GM21528 (cell line): ENCODE measurements at regions not wholly inside any gene's neighbourhood (a gene's known extent, or its start where the extent isn't known, plus 50 kb on each side); places are given as distances from the start of the nearest gene placed in this dataset.

Experiments
- ATAC-seq: cut with Tn5 transposase; IDR thresholded peaks from one replicate; pipeline ENCODE4 v1.9.1; 2021; ENCODE audit warnings: mild to moderate bottlenecking, moderate library complexity; ENCODE audit not compliant: unreplicated experiment, low FRiP score

DNA sequence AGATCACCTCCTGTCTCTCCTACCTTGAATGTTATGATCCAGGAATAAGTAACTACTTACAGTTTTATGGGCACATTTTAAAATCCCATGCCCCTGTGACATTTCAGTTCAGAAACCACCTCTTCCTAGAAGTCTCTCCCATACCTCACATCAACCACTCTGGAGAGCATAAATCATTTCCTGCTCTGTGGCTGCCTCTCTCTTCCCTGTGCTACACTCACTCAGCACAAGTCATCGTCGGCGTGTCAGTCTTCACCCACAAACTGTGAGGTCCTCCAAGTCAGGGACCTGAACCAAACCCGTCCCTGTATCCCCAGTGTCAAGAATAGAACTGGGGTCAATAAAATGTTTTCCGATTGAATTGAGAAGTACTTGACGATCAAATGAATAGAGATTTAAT lies 863.3 kb downstream of the BCL11B start:
- ATAC-seq: no peak

DNA sequence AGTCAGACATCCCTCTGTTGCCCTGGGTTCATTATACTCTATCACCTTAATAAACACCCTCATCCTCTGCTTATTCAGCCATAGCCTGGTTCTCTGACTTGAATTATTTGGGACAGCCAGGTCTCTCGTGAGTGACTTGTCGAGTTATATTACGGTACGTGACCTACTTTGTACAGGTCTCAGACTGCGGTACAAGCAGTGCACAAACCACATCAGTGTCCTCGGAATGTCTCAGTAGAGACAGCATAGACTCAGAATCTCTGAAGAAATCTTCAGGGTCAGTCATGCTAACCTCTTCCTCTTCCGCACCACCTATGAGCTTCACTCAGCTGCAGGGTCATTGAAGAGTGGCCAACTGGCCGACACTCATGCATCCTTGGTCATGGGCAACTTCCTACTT lies 860.8 kb downstream of the BCL11B start:
- ATAC-seq: no peak

DNA sequence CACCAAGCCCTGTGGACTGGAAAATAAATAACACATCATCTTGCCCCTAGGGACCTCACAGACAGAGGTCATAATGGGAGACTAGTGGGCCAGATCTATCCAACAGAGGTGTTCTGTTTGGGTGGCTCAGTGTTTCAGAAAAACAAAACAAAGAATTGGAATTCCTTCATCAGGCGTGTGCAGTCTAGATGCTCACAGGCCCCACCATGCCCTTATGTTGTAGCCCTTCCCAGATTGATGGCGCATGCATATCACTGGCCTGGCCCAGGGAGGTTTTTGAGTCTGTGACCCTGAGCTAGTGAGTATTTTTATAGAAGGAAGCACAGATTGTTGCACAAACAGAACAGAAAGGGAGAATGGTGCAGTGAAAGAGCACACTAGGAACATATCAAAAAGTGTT lies 859.6 kb downstream of the BCL11B start:
- ATAC-seq: no peak

DNA sequence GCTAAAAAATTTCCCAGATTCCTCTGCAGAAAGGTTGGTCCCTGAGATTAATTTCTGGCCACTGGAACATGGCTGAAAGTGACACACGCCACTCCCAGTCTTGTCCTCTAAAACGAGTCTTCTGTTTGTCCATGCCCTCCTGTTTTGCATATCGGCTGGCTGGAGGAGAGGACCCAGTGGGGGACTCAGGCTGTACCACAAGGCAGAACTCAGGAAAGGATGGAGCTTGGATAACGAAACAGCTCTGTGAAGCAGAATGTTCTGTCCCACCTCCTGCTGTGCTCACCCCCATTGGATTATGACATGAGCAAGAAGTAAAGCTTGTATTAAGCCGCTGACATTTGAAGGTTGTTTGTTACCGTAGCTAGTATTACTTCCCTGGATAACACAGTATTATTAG lies 856.2 kb downstream of the BCL11B start:
- ATAC-seq: no peak

DNA sequence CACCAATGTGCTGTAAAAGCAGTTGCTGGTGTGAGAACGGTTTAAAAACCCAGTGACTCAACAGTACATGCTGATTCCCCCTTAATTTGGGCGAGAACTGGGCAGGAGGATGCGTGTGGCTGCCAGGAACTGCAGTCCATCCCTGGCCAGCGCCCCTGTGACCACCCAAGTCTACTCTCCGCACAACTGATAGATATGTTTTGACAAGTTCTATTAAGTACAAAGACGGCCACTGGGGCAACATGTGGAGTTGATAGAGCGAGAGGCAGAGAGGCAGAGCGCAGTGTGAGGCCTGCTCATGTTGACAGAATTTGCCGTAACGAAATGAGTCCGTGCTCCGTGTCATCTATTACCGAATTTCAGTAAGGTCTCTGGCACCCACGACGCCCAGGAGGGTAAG lies 855.0 kb downstream of the BCL11B start:
- ATAC-seq: no peak

DNA sequence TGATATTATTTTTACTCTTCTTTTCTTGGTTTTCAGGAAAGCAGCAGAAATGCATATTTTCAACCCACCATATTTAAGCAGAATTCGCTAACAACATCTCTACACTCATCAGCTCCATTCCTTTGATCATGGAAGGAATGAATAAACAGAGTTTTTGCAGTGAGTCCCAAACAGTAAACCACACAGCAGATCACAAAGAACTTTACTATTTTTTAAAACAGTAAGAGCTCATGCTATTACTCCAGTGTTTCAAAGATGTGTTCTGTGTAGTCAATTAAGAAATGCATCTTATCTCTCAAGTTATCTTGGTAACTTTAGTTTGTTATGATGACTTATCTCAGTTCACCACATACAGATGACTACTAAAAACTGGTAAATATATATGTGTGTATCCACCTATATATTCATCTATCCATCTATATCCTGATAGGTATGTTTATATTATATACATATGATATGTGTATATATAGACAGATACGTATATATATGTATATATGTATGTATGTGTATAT lies 843.5 kb downstream of the BCL11B start:
- no peak for ATAC-seq

DNA sequence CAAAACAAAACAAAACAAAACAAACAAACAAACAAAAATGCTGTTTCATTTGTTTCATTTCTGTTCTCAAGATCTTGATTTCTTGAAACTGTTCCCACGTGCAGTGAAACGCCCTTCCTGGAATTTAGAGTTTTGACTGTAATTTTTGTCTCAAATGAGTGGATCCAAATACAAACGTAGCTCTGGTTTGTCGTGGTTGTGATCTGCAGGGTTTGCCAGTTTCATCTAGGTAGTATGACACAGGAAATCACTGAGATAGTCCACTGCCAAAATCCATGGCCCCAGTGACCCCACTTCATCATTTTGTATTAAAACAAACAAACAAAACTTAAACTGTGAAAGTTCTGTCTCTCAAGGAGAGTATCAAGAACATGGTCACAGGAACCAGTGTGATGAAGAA lies 838.6 kb downstream of the BCL11B start:
- no peak for ATAC-seq

DNA sequence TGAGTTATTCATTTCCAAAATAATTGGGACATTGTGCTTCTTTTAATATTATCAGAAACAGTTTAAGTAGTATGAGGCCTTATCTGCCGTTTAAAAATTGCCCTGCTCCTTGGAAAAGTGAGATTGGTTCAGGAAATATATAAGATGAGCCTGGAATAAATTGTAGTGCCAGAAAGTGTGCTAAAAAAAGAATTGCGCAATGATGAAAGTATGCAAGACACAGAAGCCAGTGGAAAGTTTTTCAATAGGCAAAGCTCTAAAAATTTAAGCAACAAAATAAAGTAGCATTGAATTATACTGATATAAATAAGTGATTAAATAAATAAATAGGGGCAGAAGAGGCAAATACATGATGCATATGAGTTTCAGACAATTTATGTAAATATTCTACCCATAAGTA lies 834.9 kb downstream of the BCL11B start:
- no peak for ATAC-seq

DNA sequence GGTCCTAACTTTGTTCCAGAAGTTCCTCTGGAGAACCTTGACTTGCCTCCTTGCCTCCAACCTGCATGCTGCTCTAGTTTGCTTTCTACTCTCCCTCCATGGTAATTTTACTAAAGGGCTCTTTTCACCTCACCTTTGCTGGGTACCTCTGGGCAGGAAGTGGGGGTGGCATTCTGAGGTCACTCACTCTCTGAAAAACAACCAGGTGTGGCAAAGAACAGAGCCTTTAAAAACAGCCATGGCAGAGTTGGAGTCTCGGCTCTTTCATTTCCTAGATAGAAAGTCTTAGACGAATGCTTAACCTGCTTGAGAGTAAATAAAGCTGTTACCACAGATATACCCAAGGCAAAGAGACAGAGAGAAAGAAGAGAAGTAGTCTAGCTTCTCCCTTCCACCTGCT lies 827.9 kb downstream of the BCL11B start:
- ATAC-seq: no peak

DNA sequence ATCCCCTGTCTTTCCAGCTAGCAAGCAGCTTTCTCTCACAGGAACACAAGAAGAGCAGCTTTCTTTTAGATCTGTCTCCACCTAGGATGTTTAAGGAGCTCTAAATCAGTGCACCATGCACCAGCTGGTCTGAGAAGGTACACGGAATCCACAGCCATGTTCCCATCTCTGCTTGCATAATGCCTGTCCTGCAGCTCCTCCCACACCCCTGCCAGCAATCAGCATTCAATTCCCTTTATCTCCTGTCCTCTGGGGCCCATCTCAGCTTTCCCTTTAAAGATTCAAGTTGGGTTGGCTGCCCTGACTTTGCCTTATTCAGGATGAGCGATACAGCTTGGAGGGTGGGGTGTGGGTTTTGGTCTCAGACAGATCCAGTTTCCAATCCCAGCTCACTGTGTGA lies 826.3 kb downstream of the BCL11B start:
- ATAC-seq: no peak

DNA sequence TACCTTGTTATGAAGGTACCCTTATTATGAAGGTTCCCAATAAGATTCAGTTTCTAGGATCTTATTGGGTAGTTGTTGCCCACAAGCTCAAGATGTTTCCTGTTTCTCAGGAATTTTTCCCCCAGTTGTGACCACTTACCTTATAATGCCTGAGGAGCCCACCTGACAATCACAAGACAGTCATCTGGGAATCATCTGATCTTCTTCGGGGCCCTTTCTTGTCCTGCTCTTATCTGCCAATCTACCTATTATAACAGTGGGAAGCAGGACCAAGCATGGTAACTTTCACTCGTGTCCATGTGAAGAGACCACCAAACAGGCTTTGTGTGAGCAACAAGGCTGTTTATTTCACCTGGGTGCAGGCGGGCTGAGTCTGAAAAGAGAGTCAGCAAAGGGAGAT lies 825.5 kb downstream of the BCL11B start:
- no peak for ATAC-seq

DNA sequence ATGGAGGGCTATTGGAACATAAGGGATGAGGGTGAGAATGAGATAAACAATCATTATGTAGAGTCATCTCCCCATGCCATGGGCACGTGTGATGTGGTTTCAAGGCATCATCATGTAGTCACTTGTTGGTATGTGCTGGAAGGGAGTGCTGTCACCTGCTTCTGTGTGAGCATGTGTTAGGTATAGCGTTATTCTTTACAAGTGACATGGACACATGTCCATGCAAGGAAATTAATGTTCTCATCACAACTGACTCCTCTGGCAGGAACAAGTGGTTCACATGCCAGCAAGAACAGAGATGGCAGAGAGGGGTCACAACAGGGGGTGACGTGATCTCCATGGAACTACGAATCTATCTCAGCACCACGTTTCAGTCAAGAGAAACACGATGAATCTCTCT lies 815.8 kb downstream of the BCL11B start:
- ATAC-seq: no peak

DNA sequence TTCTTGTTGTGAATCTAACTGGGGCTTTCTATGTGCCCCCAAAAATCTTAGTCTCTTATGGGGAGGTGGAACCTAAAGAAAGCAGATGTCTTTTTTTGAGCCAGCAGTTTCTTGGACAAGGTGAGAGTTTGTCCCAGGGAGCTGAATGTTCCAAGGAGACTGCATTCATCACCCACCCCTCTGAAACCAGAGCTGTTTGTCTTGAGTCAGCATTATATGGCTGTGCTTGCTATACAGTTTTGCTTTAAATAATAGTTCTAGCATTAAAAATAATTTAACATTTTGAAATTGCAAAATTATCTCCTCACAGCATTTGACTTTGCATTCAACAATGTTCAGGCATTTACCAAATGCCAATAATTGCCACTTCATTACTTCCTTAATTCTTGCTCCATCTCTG lies 813.3 kb downstream of the BCL11B start:
- ATAC-seq: no peak

DNA sequence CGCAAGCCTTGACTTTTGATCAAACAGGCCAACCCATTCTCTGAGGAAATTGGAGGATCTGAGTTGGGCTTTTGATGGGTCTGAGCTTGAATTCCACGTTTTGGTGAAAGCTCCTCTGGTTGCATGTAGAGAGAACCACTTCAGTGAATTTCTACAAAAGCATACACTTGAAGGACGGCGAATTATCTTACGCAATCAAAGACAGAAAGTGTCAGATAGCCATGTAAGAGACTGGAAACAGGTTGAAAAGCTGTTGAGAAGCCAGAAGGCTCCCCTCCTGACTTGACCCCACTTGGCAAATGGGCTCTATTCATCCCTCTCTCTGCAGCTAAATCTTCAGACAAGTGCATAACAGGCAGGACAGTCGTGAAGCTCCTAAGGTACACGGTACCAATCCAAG lies 809.1 kb downstream of the BCL11B start:
- no peak for ATAC-seq

DNA sequence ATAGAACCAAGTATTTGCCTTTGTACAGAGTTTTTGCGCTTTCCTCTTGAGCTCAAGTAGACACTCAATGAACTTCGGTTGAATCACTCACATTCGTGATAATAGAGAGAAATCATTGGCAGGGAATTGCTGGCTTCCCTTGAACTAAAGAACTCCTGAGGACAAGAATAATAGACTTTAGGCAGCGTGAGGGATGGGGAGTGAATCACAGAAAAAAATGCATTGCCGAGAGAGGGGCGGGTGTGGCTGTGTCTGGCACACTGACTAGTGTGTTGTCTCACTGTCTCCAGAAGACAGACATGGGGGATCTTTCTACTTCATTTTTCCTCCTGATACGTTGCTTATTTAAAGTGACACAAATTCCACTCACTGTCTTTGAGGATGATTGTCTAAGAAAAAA lies 805.2 kb downstream of the BCL11B start:
- no peak for ATAC-seq

DNA sequence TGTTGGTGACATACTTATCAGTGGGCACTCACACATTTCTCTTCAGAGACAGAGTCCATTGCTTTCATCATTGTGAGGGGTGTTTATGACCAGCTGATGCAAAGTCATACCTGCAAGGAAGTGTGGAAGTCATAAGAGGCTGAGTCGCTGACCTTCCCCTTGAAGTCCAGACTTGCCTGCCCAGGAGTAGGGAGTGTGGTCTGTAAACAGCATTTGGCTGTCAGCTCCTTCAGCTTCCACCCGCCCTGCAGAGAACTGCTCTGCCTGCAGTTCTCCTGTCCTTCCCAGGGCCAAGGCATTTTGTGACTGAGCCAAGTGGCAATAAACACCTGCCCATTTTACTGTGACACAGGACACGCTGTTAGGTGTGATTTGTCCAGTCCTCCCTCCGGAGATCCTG lies 801.3 kb downstream of the BCL11B start:
- ATAC-seq: no peak

DNA sequence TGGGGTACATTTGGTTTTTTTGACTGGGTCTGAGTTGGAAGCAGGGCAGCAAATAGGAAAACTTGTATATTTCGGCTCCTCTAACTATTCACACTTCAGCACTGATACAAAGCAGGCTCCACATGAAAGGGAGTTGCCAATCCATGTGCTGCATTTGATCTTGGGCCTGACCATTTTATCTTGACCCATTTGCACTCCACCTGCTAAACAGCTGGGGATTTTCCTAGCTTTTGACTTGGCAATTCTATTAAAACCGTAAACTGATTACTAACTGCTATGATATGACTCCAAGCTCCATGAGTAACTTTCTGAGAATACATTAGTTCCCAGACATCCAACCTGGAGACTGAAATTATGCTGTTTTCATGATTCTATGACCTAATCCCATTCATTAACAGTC lies 797.1 kb downstream of the BCL11B start:
- no peak for ATAC-seq

DNA sequence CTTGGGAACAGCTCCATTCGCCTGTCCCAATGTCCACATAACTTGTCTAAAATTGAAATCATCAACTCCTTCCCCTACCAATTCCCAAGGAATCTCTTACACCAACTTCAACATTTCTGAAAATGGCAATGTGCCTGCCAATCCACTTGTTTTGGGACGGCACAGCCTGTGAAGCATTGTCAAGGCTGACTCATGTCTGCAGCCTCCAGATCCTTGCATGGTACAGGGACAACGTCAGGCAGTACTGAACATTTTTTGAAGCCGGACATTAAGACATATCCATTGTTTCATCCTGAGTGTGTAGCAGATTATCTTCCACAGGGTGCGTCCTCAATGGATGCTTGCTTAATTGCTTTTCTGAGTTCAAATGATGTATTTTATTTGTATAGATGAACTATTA lies 794.1 kb downstream of the BCL11B start:
- ATAC-seq: no peak

DNA sequence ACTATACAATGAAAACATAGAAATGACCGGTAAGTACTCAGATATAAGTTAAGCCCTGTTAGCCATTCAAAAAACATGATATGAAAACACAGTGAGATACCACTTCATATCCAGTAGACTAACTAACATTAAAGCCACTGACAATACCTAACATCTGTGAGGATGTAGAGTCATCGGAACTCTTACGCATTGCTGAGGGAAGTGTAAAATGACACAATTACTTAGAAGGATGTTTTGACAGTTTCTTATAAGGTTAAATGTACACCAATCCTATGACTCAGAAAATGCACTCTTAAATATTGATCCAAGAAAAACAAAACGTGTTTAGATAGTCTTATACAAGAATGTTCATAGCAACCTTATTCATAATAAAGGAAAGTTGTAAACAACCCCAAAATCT lies 782.9 kb downstream of the BCL11B start:
- no peak for ATAC-seq

DNA sequence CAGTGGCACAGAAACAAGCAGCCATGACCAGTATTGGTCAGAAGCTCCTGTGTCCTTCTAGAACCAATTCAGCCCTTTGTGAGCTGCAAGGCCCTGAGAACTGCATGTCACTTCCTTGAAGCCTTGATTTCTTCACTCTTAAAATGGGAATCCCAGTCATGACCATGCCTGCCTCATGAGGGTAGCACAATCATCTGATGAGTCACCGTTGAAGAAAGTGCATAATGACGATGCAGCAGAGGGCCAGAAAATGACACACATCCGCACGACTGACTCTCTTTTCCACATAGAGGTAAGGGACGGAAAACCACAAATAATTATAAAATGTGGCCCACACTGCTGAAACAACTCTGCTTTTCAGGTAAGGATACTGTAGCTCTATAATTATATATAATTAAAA lies 777.4 kb downstream of the BCL11B start:
- ATAC-seq: no peak

DNA sequence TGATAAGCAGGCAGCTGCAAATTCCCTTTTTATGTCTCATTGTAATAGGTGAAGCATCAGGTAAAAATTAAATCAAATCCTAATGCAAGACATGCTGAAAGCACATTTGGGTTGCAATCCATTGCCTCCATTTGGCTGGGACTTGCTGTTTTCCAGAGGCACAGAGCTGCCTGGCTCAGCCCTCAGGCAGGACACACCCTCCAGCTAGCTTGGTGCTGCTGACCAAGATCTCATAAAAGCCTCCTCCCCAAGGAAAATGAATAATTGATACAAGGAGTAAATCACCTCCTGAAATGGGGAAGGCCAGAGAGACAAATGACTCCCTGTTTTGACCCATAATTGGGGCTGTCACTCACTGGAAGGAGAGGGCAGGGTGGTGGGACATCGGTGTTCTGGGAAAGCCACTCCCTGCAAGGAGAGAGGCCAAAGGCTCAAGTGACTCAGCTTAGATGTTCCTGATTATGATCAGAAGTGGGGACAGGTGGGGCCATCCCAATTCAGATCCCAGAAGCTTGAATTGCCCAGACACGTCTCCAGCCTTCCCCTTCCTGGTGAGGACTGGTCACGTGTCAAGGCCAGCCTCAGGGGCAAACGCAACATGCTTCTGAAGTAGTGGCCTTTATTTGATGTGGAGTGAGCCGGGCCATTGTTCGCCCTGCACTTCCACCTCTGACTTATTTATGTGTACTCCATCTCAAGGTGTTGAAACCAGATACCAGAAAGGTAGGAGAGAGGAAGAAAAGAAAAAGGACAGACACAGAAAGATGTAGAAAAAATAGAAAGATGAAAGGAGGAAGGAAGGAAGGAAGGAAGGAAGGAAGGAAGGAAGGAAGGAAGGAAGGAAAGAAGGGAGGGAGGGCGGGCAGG lies 773.7 kb downstream of the BCL11B start:
- no peak for ATAC-seq

DNA sequence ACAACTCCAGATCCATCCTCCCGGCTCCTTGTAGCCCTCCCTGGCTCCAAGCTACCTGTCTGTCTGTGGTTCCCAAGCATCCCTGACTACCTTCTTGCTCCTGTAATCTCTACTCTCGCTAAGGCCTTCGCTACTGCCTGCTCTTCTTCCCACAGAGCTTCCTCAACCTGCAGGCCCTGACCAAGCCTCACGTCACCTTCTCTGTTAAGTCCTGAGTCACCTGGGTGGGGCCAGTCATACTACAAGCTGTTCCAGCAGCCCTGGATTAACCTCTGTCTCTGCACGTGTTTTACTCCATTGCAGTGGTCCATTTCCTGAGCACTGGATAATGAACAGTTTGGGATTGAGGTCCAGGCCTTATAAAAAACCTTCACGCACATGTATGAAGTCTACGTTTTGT lies 770.7 kb downstream of the BCL11B start:
- ATAC-seq: no peak

DNA sequence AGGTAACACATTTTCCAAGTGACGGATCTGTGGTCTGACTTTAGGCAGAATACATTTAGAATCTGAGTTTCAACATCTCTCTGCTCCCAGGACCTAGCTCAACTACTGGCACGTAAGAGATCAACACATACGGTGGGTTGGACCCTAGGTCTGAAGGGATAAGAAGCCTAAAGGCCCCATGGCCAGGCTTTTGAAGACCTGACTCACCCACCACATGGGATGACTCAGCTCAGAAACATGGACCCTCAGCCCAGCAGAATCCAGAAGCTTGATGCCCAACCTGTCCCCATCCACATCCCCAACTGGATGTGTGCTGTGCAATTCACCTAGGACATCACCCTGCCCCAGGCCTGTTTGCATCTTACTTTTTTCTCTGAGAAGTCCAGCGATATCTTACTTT lies 770.2 kb downstream of the BCL11B start:
- no peak for ATAC-seq
